ENCODE measurements at regions not wholly inside any gene's neighbourhood (a gene's known extent, or its start where the extent isn't known, plus 50 kb on each side); places are given as distances from the start of the nearest gene placed in this dataset.

GRCh38 chr16:86138121-86139085 is 239.4 kb downstream of the IRF8 start:
- no peaks in the 10 kb centered on the region for H3K4me1 ChIP-seq
- no peaks in the 10 kb centered on the region for H3K27me3 ChIP-seq
- TF ChIP-seq, protein P1, sequence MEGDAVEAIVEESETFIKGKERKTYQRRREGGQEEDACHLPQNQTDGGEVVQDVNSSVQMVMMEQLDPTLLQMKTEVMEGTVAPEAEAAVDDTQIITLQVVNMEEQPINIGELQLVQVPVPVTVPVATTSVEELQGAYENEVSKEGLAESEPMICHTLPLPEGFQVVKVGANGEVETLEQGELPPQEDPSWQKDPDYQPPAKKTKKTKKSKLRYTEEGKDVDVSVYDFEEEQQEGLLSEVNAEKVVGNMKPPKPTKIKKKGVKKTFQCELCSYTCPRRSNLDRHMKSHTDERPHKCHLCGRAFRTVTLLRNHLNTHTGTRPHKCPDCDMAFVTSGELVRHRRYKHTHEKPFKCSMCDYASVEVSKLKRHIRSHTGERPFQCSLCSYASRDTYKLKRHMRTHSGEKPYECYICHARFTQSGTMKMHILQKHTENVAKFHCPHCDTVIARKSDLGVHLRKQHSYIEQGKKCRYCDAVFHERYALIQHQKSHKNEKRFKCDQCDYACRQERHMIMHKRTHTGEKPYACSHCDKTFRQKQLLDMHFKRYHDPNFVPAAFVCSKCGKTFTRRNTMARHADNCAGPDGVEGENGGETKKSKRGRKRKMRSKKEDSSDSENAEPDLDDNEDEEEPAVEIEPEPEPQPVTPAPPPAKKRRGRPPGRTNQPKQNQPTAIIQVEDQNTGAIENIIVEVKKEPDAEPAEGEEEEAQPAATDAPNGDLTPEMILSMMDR (IDR thresholded peaks at IDR 0.05) = no peak
- no peak for TF ChIP-seq POLR2A (IDR thresholded peaks at IDR 0.05)
- WGBS (ENCODE audit: insufficient coverage, low coverage, low lambda C conversion rate, missing lambda C conversion rate) = 66% methylated on average over 6 of the region's 16 CpGs
- DNase-seq (no peak), ATAC-seq (no peak)
- no peak overlapping the region for H3K4me3 ChIP-seq
- intact Hi-C loops (cut with DNase I) = no loop called here
- H3K27ac ChIP-seq = no peak overlapping the region
- H3K9me3 ChIP-seq = no peaks in the 10 kb centered on the region
- H3K36me3 ChIP-seq = no peaks in the 10 kb centered on the region

- Histone ChIP-seq H3K4me3 (no peak overlapping the region), H3K27ac (no peak overlapping the region), H3K27me3 (no peaks in the 10 kb centered on the region), H3K9me3 (no peaks in the 10 kb centered on the region), H3K4me1 (no peaks in the 10 kb centered on the region), H3K36me3 (no peaks in the 10 kb centered on the region)
- TF ChIP-seq POLR2A (IDR thresholded peaks at IDR 0.05) = no peak
- TF ChIP-seq, protein P1 (IDR thresholded peaks at IDR 0.05) = no peak
- no peak for DNase-seq
- ATAC-seq = no peak
- WGBS (ENCODE audit: insufficient coverage, low coverage, low lambda C conversion rate, missing lambda C conversion rate) = 54% methylated on average over 4 of the region's 5 CpGs
- intact Hi-C loops (cut with DNase I) = no loop called here
Observed at GRCh38 chr16:86142801-86143236, 243.9 kb downstream of the IRF8 start.

DNA sequence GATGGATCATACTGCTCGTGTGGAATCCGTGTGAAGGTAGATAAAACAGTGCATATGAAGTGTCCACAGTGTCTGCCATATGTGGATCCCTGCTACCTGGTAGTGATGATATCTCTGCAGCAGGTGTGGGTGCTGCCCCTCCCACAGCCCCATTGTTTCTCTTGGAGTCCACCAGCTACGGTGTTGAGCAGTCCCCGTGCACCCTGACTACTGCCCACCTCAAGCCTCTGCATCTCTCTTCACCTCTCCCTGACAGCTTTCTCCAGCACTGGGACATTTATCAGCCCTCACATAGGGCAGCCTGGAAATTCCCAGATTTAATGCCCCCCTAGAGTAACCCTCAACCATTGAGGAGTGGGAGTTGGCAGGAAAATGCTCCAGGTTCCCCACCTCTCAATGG is 244.7 kb downstream of the IRF8 start:
- no peaks in the 10 kb centered on the region for H3K4me1 ChIP-seq
- H3K27me3 ChIP-seq = no peaks in the 10 kb centered on the region
- intact Hi-C loops (cut with DNase I) = no loop called here
- WGBS (ENCODE audit: insufficient coverage, low coverage, low lambda C conversion rate, missing lambda C conversion rate) = 82% methylated on average over 4 of the region's 4 CpGs
- H3K27ac ChIP-seq = no peak overlapping the region
- DNase-seq (no peak), ATAC-seq (no peak)
- TF ChIP-seq POLR2A (IDR thresholded peaks at IDR 0.05) = no peak
- TF ChIP-seq, protein P1 (IDR thresholded peaks at IDR 0.05) = no peak
- no peaks in the 10 kb centered on the region for H3K36me3 ChIP-seq
- no peaks in the 10 kb centered on the region for H3K9me3 ChIP-seq
- H3K4me3 ChIP-seq = no peak overlapping the region

DNA sequence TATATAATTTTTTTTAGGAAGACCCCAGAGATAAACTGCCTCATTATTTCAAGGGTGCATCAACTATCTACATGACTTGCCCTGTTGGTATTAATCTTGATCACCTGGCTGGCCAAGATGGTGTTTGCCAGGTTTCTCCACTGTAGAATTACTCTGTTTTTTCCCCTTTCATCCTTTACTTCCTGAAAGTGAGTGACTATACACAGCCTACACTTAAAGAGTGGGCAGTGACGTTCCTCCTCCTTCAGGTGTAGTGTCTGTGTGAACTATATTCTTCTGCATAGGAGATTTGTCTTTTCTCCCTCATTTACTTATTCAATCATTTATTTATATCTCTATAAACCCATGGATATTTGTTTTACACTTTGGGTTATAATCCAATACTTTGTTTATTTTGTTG is 246.7 kb downstream of the IRF8 start:
- Histone ChIP-seq H3K4me3 (no peak overlapping the region), H3K4me1 (no peaks in the 10 kb centered on the region), H3K36me3 (no peaks in the 10 kb centered on the region), H3K27me3 (no peaks in the 10 kb centered on the region), H3K9me3 (no peaks in the 10 kb centered on the region), H3K27ac (no peak overlapping the region)
- ATAC-seq (no peak), DNase-seq (no peak)
- TF ChIP-seq POLR2A (IDR thresholded peaks at IDR 0.05) = no peak
- TF ChIP-seq, protein P1 (IDR thresholded peaks at IDR 0.05) = no peak
- WGBS (ENCODE audit: insufficient coverage, low coverage, low lambda C conversion rate, missing lambda C conversion rate) = 40% methylated on average over 1 of the region's 1 CpG
- intact Hi-C loops (cut with DNase I) = no loop called here
